Type B pancreatic cell (in vitro differentiated cells): ENCODE measurements at regions not wholly inside any gene's neighbourhood (a gene's known extent, or its start where the extent isn't known, plus 50 kb on each side); places are given as distances from the start of the nearest gene placed in this dataset.

ENCODE experiments used
- DNase-seq: peaks from one replicate; pipeline ENCODE4 v3.0.0; 2021; ENCODE audit warnings: mixed read lengths; ENCODE audit not compliant: unreplicated experiment; ENCODE audit errors: extremely low spot score
- H3K27ac Mint-ChIP-seq: 2 replicates; pipeline ENCODE4 v1.8.0; 2021; ENCODE audit warnings: mild to moderate bottlenecking, mixed read lengths
- H3K27me3 Mint-ChIP-seq: 2 replicates; pipeline ENCODE4 v1.8.0; 2021; ENCODE audit warnings: mixed read lengths
- H3K36me3 Mint-ChIP-seq: 2 replicates; pipeline ENCODE4 v1.8.0; 2021; ENCODE audit warnings: mixed read lengths
- H3K4me1 Mint-ChIP-seq: one replicate; pipeline ENCODE4 v1.8.0; 2021; ENCODE audit warnings: mixed read lengths; ENCODE audit not compliant: unreplicated experiment
- H3K4me3 Mint-ChIP-seq: 2 replicates; pipeline ENCODE4 v1.8.0; 2021; ENCODE audit warnings: mild to moderate bottlenecking, mixed read lengths
- H3K9me3 Mint-ChIP-seq: 2 replicates; pipeline ENCODE4 v1.8.0; 2021; ENCODE audit warnings: mixed read lengths
- CTCF ChIP-seq: fragments of 200-600 bp; sonication (generic); conservative IDR thresholded peaks from 2 replicates; pipeline ENCODE4 v1.5.0; 2021; ENCODE audit warnings: antibody characterized with exemption, mild to moderate bottlenecking

GRCh38 chr21:28113718-28114117, 879.0 kb downstream of the LTN1 start:
- Mint-ChIP-seq H3K4me3 (no peak overlapping the region), H3K27ac (no peak overlapping the region), H3K4me1 (peaks cover 19% of the 10 kb centered on the region), H3K9me3 (peaks cover 3% of the 10 kb centered on the region), H3K27me3 (no peaks in the 10 kb centered on the region), H3K36me3 (peaks cover 4% of the 10 kb centered on the region)
- DNase-seq: no peak
- no peak for TF ChIP-seq CTCF

- H3K9me3 Mint-ChIP-seq: peaks cover 3% of the 10 kb centered on the region
- no peak overlapping the region for H3K27ac Mint-ChIP-seq
- no peak overlapping the region for H3K4me3 Mint-ChIP-seq
- no peak for DNase-seq
- H3K36me3 Mint-ChIP-seq: peaks cover 4% of the 10 kb centered on the region
- H3K4me1 Mint-ChIP-seq: peaks cover 19% of the 10 kb centered on the region
- H3K27me3 Mint-ChIP-seq: no peaks in the 10 kb centered on the region
- TF ChIP-seq CTCF: no peak
These were observed 880.2 kb downstream of the LTN1 start for GRCh38 chr21:28112511-28112910.

- peaks cover 19% of the 10 kb centered on the region for H3K4me1 Mint-ChIP-seq
These were observed 881.5 kb downstream of the LTN1 start for GRCh38 chr21:28111151-28111619.

GRCh38 chr21:28110716-28111115, 882.0 kb downstream of the LTN1 start:
- peaks cover 3% of the 10 kb centered on the region for H3K9me3 Mint-ChIP-seq
- H3K27me3 Mint-ChIP-seq: no peaks in the 10 kb centered on the region
- H3K4me1 Mint-ChIP-seq: peaks cover 19% of the 10 kb centered on the region
- H3K27ac Mint-ChIP-seq: peak overlapping the region; percentile 23
- peaks cover 4% of the 10 kb centered on the region for H3K36me3 Mint-ChIP-seq
- no peak overlapping the region for H3K4me3 Mint-ChIP-seq
- TF ChIP-seq CTCF: no peak
- no peak for DNase-seq

More at GRCh38 chr21:28111151-28111619, 881.5 kb downstream of the LTN1 start:
- Mint-ChIP-seq H3K27ac (peak overlapping the region; percentile 23), H3K9me3 (peaks cover 3% of the 10 kb centered on the region), H3K4me3 (peak overlapping the region; percentile 70), H3K27me3 (no peaks in the 10 kb centered on the region), H3K36me3 (peaks cover 4% of the 10 kb centered on the region)
- no peak for DNase-seq
- no peak for TF ChIP-seq CTCF

- Mint-ChIP-seq H3K4me1 (peaks cover 19% of the 10 kb centered on the region), H3K9me3 (peaks cover 3% of the 10 kb centered on the region), H3K4me3 (no peak overlapping the region), H3K36me3 (peaks cover 2% of the 10 kb centered on the region), H3K27me3 (no peaks in the 10 kb centered on the region), H3K27ac (no peak overlapping the region)
- no peak for DNase-seq
- no peak for TF ChIP-seq CTCF
These were observed 882.6 kb downstream of the LTN1 start for GRCh38 chr21:28110074-28110473.

GRCh38 chr21:28106370-28106890, 886.2 kb downstream of the LTN1 start:
- Mint-ChIP-seq H3K4me3 (no peak overlapping the region), H3K27me3 (no peaks in the 10 kb centered on the region), H3K4me1 (peaks cover 19% of the 10 kb centered on the region), H3K27ac (no peak overlapping the region), H3K9me3 (peaks cover 3% of the 10 kb centered on the region), H3K36me3 (no peaks in the 10 kb centered on the region)
- DNase-seq: no peak
- no peak for TF ChIP-seq CTCF
